ENCODE measurements at regions not wholly inside any gene's neighbourhood (a gene's known extent, or its start where the extent isn't known, plus 50 kb on each side); places are given as distances from the start of the nearest gene placed in this dataset.

GRCh38 chr4:140212194-140212593 lies 58.2 kb upstream of the MAML3 start:
- no peak for DNase-seq (ENCODE audit: low spot score)

GRCh38 chr4:140211693-140212092 lies 57.7 kb upstream of the MAML3 start:
- DNase-seq (ENCODE audit: low spot score), result no peak

GRCh38 chr4:140211161-140211560 lies 57.2 kb upstream of the MAML3 start:
- DNase-seq (ENCODE audit: low spot score), result no peak

GRCh38 chr4:140208921-140209320 lies 54.9 kb upstream of the MAML3 start:
- no peak for DNase-seq (ENCODE audit: low spot score)
